ENCODE measurements at regions not wholly inside any gene's neighbourhood (a gene's known extent, or its start where the extent isn't known, plus 50 kb on each side); places are given as distances from the start of the nearest gene placed in this dataset.
A peak's percentile ranks its signal among the peaks of the same experiment; 100 is the strongest.

- no peak for DNase-seq
These were observed 73.9 kb downstream of the WNT5A start for GRCh38 chr3:55413236-55413635.

DNA sequence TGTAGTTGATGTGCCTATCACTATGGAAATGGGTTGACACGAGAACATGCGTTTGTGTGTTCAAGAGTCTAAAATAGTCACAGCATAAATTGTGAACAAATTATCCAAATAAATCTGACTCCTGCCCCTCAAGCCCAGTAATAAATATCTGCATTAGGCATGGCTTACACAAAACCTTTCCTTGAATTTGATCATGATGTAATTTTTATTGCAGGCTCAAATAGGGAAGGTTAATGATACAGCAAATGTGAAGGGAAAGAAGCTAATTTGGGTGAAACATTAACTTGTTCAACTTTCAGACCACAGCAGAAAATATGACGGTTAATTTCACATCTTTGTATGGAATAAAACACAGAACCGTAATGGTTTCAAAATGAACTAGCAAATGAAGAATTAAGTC lies 74.6 kb downstream of the WNT5A start:
- no peak for DNase-seq

- DNase-seq, result peak; percentile 0
These were observed 77.3 kb downstream of the WNT5A start for GRCh38 chr3:55409806-55410205.

GRCh38 chr3:55408193-55408826 lies 78.8 kb downstream of the WNT5A start:
- DNase-seq, result no peak

DNA sequence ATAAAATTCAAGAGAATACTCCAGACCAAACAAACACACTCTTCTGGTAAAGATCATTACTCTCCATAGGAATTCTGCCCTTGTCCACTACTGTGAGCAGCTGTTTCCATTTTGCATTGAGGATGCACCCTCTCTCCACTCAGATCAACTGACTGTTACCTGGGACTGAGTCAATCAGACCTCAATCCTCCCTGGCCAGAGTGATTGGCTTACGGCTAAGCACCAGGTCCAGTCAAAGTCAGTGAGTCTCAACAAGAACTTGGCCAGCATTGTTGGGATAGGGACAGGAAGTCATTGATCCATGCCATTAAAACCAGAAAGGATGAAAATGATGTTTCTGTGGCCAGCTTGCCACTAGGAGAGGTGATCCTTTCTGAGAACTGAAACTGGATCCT lies 79.7 kb downstream of the WNT5A start:
- DNase-seq, result no peak

DNA sequence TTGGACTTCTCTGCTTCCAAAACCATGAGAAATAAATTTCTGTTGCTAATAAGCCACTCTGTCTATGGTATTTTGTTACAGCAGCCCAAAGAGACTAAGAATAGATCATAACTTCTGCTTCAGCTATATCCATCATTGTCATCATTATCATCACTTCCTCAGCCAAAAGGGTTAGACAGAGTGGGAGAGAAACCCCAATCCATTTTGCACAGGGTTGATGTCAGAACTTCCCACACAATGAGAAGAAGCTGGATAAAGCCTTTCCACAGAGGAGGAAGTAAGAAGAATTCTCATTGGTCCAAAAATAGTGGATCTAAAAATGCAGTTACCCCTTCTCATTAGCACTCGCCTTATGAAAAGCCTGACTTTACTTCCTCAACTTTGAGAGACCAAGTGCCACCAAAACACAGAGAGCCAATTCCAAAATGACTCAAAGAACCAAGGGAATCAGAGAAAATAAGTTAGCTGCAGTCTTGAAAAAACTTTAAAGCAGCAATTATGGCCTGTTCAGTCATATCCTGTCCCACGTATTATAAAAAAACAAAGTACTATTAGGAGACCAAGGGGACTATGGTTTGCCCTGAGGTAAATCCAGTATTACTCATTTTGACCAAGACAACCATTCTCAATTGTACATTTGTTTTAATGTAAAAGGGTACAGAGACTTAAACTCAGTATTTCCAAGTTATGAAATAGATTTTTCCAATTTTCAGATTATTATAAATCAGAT lies 80.2 kb downstream of the WNT5A start:
- DNase-seq, result no peak

- peak; percentile 62 for DNase-seq
These were observed 81.7 kb downstream of the WNT5A start for GRCh38 chr3:55405436-55405835.

- DNase-seq, result peak; percentile 78
These were observed 84.1 kb downstream of the WNT5A start for GRCh38 chr3:55402886-55403609.

GRCh38 chr3:55380561-55380960 lies 106.5 kb downstream of the WNT5A start:
- DNase-seq, result no peak

DNA sequence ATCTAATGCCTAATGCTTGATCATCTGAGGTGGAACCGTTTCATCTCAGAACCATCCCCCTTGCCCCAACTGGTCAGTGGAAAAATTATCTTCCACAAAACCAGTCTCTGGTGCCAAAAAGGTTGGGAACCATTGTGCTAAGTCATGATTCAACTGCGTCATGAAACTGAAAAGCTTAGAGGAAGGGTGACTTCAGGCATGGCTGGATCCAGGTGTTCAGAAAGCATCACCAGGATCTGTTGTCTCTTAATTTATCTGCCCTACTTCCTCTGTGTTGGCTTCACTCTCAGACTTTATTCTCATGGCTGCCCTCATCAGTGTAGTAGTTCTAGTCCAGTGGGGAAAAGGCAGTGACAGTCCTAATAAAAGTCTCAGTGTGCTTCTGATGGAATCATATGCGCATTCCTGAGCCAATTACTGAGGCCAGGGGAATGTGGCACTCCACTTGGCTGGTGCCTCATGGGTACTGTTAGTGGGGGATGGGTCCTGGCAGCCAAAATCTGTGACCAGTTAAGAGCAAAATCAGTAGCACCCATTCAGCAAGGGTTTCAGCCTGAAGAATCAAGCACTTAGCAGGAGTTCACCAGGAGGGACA lies 110.3 kb downstream of the WNT5A start:
- no peak for DNase-seq

- no peak for DNase-seq
These were observed 113.7 kb downstream of the WNT5A start for GRCh38 chr3:55373423-55373822.

- DNase-seq, result no peak
These were observed 116.8 kb downstream of the WNT5A start for GRCh38 chr3:55370272-55370671.

- DNase-seq, result no peak
These were observed 117.8 kb downstream of the WNT5A start for GRCh38 chr3:55369141-55369847.

GRCh38 chr3:55368366-55368765 lies 118.7 kb downstream of the WNT5A start:
- DNase-seq, result no peak

DNA sequence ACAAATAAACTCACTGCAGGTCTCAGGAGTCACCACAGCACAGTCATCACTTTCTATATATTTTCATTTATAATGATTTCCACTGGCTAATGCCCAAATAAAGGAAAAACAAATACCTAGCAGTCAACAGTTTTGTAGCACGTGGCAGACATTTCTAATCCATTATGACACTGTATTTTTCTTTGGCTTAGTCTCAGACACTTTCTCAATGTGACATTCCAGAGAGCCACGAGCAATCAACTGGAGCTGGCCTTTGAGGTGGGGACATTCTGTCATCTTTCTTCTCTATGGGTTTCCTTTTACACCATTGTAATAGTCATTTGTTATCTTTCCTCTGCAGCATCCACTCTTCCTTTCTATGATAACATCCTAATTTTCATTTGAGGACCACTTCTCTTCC lies 119.7 kb downstream of the WNT5A start:
- DNase-seq, result no peak

GRCh38 chr3:55364421-55364820 lies 122.7 kb downstream of the WNT5A start:
- no peak for DNase-seq

DNA sequence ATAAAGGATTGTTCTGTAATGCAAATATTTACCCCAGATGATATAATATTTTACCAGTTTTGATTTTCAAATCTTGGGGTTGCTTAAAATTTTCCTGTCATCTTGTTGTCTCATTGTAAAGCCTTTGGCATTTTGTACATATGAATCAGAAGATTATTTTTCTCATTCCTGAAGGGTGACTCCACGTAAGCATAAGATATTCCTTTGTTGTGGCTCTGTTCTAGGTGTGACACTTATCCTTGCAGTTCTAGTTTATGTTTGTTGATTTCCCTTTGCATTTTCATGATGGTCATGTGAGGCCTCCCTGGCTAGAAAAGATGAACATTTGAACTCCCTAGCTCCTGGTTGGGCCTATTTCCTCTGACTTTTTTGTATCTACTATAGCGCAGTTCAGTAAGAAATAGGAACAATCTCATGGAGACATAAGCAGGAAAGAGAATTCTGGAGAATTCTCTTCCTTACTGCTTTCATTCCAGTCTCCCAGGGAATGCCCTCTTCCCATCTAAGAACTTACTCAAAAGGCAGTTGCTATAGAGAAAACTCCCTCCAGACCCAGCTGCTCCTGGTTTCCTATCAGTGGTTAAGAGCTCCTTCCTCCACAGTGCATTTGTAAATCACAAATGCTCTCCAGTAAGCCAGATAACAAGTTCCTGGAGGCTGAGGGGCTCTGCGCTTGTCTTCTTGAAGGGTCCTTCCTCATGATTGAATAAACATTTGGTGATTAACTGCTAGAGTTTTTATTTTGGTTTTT lies 124.7 kb downstream of the WNT5A start:
- DNase-seq, result no peak

DNA sequence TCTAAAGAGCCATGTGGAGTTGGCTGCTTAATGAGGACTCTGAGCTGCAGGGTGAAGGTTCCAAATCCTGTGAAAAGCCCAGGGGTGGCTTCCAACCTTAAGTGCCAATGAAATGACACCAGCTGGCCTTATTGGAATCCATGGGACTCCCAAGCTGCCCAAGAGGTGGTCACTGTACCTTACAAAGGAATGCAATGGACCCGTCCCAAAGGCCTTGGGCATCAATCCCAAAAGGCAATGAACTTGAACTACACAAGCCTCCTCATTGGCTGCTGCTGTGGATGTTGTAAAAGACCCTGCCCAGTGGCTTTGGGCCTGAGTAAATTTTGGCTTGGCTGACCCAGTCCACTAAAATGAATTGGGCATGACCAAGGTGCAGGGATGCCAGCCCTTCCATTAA lies 129.3 kb downstream of the WNT5A start:
- no peak for DNase-seq

- DNase-seq, result no peak
These were observed 134.4 kb downstream of the WNT5A start for GRCh38 chr3:55352668-55353067.

DNA sequence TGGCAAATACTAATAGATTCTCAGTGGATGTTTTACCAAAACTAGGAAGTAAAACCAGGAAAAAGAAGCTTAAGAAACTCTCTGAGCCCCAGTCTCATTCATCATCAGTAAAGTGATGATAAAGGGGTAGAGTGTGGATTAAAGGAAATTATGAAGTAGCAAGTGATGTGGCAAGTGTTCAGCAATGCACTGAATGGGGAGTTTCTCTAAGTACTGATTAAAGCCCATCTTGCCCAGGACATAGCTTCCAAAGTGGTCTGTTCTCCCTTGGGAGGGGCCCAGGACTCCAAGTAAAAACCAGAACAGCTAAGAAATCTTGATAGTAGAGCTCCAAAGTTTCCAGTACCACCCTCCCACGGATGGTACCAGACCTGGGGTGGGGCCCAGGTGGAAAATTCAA lies 137.3 kb downstream of the WNT5A start:
- no peak for DNase-seq

- no peak for DNase-seq
These were observed 143.4 kb downstream of the WNT5A start for GRCh38 chr3:55343486-55344357.
